HG02973 (cell line): ENCODE measurements at regions not wholly inside any gene's neighbourhood (a gene's known extent, or its start where the extent isn't known, plus 50 kb on each side); places are given as distances from the start of the nearest gene placed in this dataset.

Experiments used
- ATAC-seq: cut with Tn5 transposase; IDR thresholded peaks from one replicate; pipeline ENCODE4 v1.9.1; 2021; ENCODE audit warnings: moderate library complexity; ENCODE audit not compliant: unreplicated experiment

DNA sequence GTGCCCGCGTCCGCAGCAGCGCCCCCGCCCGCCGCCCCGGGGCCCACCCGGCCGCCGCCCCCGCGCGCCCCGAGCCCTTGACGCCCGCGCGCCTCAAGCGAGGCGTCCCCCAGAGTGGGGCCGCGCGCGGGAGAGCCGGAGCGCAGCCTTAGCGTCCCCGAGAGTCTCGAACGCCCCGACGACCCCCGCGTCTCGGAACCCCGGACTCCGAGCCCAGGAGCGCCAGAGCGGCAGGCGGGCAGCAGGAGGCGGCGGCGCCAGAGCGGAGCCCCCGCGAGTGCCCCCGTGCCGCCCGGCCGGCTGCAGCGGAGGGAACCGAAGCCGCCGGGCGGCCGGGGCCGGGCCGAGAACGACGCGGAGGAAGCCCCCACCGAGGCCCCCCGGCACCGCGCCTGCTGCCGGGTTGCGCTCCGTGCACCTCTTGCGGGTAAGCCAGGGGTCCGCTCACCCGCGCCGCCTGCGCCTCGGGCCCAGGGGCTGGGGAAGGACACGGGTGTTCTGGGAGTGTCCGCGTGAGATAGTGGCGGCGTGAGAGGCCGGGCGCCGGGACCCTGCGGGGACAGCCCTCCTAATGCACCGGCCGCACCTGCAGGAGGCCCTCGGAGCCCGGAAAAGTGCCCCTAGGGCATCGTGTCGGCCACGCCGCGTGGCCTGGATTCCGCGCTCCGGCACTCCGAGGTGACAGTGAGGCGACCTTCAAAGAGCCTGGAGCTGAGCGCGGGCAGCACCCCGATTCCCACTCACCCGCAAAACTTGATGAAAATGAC, 52.0 kb upstream of the ULK4 start:
- ATAC-seq = no peak

DNA sequence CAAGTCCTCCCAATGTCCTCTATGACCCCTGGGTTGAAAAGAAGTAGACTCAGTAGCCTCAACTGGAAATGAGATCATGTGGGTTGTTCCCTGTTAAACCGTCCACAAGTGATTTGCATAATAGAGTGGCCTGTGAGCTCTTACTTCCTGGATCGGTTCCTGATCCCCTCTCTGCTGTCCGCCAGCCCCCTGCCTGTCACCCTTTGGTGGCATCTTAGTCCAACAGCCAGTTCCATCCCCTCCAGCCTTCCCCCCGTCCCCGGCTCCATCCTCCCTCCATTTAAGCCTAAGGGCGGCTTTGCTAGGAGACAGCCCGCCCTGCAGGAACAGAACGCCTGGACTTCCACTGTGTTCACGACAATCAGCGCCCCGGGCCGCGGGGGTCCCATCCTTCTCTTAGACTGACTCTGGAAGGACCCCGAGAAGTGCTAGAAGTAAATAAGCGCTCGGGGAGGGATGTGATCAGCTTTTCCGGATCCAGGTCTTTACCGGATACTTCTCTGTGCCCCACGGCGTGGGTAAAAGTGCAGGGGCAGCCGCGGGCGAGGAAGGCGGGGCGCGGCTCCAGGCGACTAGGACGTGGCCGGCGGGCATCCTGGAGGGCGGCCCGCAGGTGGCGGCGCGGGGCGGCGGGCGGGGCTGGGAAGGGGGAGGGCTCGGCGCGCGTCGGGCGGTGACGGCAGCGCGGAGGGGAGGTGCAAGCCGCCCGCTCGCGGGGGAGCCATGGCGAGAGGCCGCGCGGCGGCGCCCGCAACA, 51.2 kb upstream of the ULK4 start:
- peak; percentile 67 for ATAC-seq

DNA sequence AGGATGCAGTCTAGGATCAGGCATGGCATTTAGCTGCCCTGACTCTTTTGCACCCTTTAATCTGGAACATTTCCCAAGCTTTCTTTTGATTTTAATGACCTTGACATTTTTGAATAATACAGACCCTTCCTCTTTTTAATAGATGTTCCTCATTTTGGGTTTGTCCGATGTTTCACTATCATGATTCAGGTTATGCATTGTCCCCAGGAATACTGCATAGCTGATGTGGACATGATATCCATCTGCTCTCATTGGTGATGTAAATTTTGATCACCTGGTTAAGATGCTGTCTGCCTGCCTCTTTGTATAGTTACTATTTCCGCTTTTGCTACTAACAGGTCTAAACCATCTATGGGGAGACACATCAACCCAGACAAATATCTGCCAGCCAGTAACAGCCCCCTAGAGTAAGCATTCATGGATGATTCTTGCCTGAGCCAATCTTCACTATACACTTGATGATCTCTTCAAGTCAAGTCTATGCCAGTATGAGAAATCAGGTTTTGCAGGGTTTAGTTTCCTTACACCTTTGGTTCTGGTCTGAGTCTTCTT, 50.6 kb upstream of the ULK4 start:
- peak; percentile 26 for ATAC-seq
